ENCODE measurements at regions not wholly inside any gene's neighbourhood (a gene's known extent, or its start where the extent isn't known, plus 50 kb on each side); places are given as distances from the start of the nearest gene placed in this dataset.

GRCh38 chr4:178953447-178954120, 1511.3 kb upstream of the AGA start:
- Histone ChIP-seq H3K9me1 (ENCODE audit: insufficient read depth, low read length) (no peaks in the 10 kb centered on the region), H3K4me1 (ENCODE audit: control insufficient read depth, insufficient read depth, low read length) (no peaks in the 10 kb centered on the region), H2AK9ac (replicated peaks; ENCODE audit: low read depth, low read length, poor library complexity) (no peak overlapping the region), H3K23ac (ENCODE audit: low read depth, low read length) (no peak overlapping the region), H3K14ac (replicated peaks; ENCODE audit: low read depth, low read length) (no peak overlapping the region), H3K4ac (ENCODE audit: low read depth, low read length) (no peak overlapping the region), H3K4me3 (ENCODE audit: insufficient read depth, low read depth, low read length) (no peak overlapping the region), H2BK120ac (ENCODE audit: low read depth, low read length) (no peak overlapping the region), H3K79me1 (ENCODE audit: low read depth in 1 of 2, low read length in 2 of 2) (no peaks in the 10 kb centered on the region), H4K5ac (ENCODE audit: low read depth, low read length) (no peak overlapping the region), H3K9me3 (ENCODE audit: control insufficient read depth, insufficient read depth, low read length) (peaks cover 6% of the 10 kb centered on the region; the same call in 1 of the 2 replicates), H4K20me1 (ENCODE audit: insufficient read depth, low read length) (no peaks in the 10 kb centered on the region), H3K56ac (ENCODE audit: extremely low read depth, insufficient read depth, low read length) (no peak overlapping the region), H3K18ac (ENCODE audit: low read depth, low read length) (no peak overlapping the region), H3K9ac (ENCODE audit: low read depth, low read length) (no peak overlapping the region), H2BK20ac (ENCODE audit: low read depth, low read length) (no peak overlapping the region), H2AK5ac (ENCODE audit: low read depth, low read length) (no peak overlapping the region), H2BK15ac (ENCODE audit: low read depth, low read length) (no peak overlapping the region), H3K36me3 (ENCODE audit: control insufficient read depth, insufficient read depth, low read length) (no peaks in the 10 kb centered on the region), H4K8ac (ENCODE audit: low read depth in 2 of 2, low read length in 2 of 2) (no peak overlapping the region), H3K4me2 (ENCODE audit: low read depth, low read length) (no peak overlapping the region), H2BK5ac (ENCODE audit: low read depth, low read length, poor library complexity, severe bottlenecking) (peak overlapping the region; percentile 72), H3K27me3 (ENCODE audit: control insufficient read depth, insufficient read depth, low read length) (no peaks in the 10 kb centered on the region), H3K27ac (ENCODE audit: insufficient read depth, low read length) (no peak overlapping the region), H4K91ac (ENCODE audit: insufficient read depth, low read depth, low read length) (no peak overlapping the region), H2AFZ (replicated peaks; ENCODE audit: low read length, poor library complexity) (no peak overlapping the region)
- TF ChIP-seq RCOR1 (IDR thresholded peaks at IDR 0.05; ENCODE audit: insufficient replicate concordance, low read length): no peak
- intact Hi-C loops (cut with micrococcal nuclease): no loop called here
- POLR2A ChIA-PET (ENCODE audit: unreplicated experiment): no interaction called here
- ATAC-seq (ENCODE audit: low read depth) (no peak), DNase-seq (no peak)
- WGBS, 2 experiments (ENCODE audit: extremely low coverage in 2 of 2, insufficient read length in 1 of 2): 89% methylated on average over 12 of the region's 22 CpGs; no CpG with 5 or more reads in 1 of the 2 experiments
- dilution Hi-C loops (cut with HindIII; ENCODE audit: low sequenced_read_pairs, unreplicated experiment): no loop called here
- in situ Hi-C loops (cut with MboI; ENCODE audit: low sequenced_read_pairs): no loop called here
- CTCF ChIA-PET: no interaction called here
- BruUV-seq (replicated peaks): no TSS peak

All from IMR-90 (cell line).